ENCODE measurements at regions not wholly inside any gene's neighbourhood (a gene's known extent, or its start where the extent isn't known, plus 50 kb on each side); places are given as distances from the start of the nearest gene placed in this dataset.

DNA sequence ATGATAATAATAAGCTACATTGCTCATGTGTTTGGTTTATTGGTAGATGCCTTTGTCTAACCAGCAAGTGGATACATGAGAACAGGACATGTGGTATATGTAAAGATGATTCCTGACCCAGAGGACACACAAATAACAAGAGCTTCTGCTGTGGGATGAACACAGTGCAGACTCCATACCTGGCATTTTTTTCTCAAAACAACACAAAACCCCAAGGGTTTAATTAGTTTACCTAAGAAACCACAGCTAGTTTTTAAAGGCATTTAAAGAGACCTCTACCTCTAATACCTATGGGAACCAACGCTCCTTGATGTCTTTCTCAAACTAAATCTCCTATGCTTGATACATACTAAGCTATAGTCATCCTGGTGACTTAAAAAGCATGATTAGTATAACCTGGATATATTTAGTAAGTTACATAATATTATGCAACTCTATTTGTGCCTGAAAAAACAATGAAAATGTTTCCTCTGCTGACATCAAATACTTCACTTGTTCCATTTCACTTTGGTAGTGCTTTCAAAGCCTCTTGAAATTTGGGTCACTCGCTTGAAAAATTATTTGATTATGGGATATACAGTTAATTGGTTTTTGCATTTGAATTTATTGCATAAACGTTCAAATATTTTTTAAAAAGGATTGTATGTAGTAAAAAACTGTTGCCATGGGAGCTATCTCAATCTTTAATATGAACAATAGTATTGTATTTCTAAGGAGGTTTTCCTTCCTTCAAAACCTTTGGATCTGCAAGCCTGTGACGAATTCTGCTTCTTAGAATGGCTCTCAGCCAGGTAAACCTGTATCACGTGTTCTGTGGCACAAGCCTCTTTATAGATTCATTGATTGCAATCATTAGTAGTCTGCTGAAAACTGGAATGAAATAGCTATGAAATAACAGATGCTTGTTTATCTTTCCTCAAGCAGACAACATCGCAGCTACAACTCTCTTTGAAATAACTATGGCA lies 233.0 kb upstream of the KCNMB2 start:
- Histone ChIP-seq H3K36me3 (no peaks in the 10 kb centered on the region), H3K4me3 (no peak overlapping the region), H3K27me3 (no peaks in the 10 kb centered on the region), H3K27ac (no peak overlapping the region), H3K9me3 (no peaks in the 10 kb centered on the region), H3K4me1 (no peaks in the 10 kb centered on the region)
- no peak for ATAC-seq
- TF ChIP-seq CTCF (IDR thresholded peaks at IDR 0.05), result no peak
- no peak for DNase-seq
- WGBS, 2 donors, result 62 to 66% methylated on average over 6 of the region's 6 CpGs
- intact Hi-C loops (cut with DNase I), result no loop called here
- no peak for FAIRE-seq

- DNase-seq (no peak), ATAC-seq (no peak), FAIRE-seq (no peak)
- Histone ChIP-seq H3K36me3 (no peaks in the 10 kb centered on the region), H3K27me3 (no peaks in the 10 kb centered on the region), H3K4me3 (no peak overlapping the region), H3K9me3 (no peaks in the 10 kb centered on the region), H3K4me1 (no peaks in the 10 kb centered on the region), H3K27ac (no peak overlapping the region)
- TF ChIP-seq CTCF (IDR thresholded peaks at IDR 0.05), result no peak
- 81 to 94% methylated on average over 1 of the region's 1 CpG for WGBS, 2 donors
- intact Hi-C loops (cut with DNase I), result no loop called here
Measured at GRCh38 chr3:178304758-178305467, 231.3 kb upstream of the KCNMB2 start.

GRCh38 chr3:178306432-178307115 lies 229.7 kb upstream of the KCNMB2 start:
- intact Hi-C loops (cut with DNase I), result no loop called here
- no peak for TF ChIP-seq CTCF (IDR thresholded peaks at IDR 0.05)
- 70 to 86% methylated on average over 3 of the region's 3 CpGs for WGBS, 2 donors

DNA sequence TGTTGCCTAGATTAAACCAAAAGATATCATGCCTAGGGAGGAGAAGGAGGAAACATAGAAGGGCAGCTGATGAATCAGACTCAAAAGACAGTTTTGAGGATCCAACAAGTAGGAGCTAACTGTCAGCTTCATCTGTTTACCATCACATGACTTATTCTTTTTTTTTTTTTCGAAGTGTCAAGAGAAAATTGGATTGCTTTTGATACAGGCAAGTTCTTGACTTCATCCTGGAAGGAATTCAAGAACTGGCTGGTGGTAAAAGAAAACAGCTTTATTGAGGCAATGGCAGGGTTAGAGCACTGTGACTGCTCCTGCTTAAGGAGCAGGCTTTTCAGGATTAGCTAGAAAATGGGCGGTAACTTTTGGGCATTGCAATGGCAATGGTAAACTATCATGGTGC lies 227.5 kb upstream of the KCNMB2 start:
- no peak for FAIRE-seq
- Histone ChIP-seq H3K36me3 (no peaks in the 10 kb centered on the region), H3K9me3 (no peaks in the 10 kb centered on the region), H3K27me3 (no peaks in the 10 kb centered on the region), H3K4me1 (no peaks in the 10 kb centered on the region), H3K4me3 (no peak overlapping the region), H3K27ac (no peak overlapping the region)
- DNase-seq, result no peak
- WGBS, 2 donors, result 74 to 86% methylated on average over 2 of the region's 2 CpGs
- intact Hi-C loops (cut with DNase I), result no loop called here
- no peak for ATAC-seq
- no peak for TF ChIP-seq CTCF (IDR thresholded peaks at IDR 0.05)

More at GRCh38 chr3:178306432-178307115, 229.7 kb upstream of the KCNMB2 start:
- no peak overlapping the region for H3K4me3 ChIP-seq
- no peaks in the 10 kb centered on the region for H3K4me1 ChIP-seq
- no peaks in the 10 kb centered on the region for H3K36me3 ChIP-seq
- H3K9me3 ChIP-seq, result no peaks in the 10 kb centered on the region
- no peak overlapping the region for H3K27ac ChIP-seq
- FAIRE-seq (no peak), ATAC-seq (no peak), DNase-seq (no peak)
- H3K27me3 ChIP-seq, result no peaks in the 10 kb centered on the region

Measured in pancreas (tissue), 10 donors.